K562 (cell line): ENCODE measurements at regions not wholly inside any gene's neighbourhood (a gene's known extent, or its start where the extent isn't known, plus 50 kb on each side); places are given as distances from the start of the nearest gene placed in this dataset.

Source experiments
- ATAC-seq: fragments of 200-7000 bp; cut with Tn5 transposase; 3 replicates; pipeline ENCODE4 v1.9.1; 2020; ENCODE audit warnings: moderate library complexity
- BruUV-seq: library from RNA; stranded (reverse); fragments of 400-500 nt; replicated peaks from 2 replicates; lab custom pipeline; 2021; lab: Mats Ljungman, UMichigan
- CTCF ChIA-PET: fragments of 300-600 bp; formaldehyde crosslinking; extraction: SDS; loops from one replicate; lab custom pipeline; 2021; ENCODE audit warnings: low intra/inter-chr PET ratio; lab: Yijun Ruan, JAX
- POLR2A ChIA-PET: fragments of 300-600, 350-650 bp; sonication (Branson Sonifier 250); formaldehyde crosslinking; extraction: SDS; loops from one replicate; lab custom pipeline; 2021; ENCODE audit warnings: antibody characterized with exemption, inconsistent platforms; lab: Yijun Ruan, JAX
- DNase-seq, 4 experiments: peaks; one replicate each; pipeline versions ENCODE4 v3.0.0 to v3.0.0-alpha.2; 2011 to 2018; ENCODE audit warnings: low spot score in 3 of 4, mixed read lengths in 3 of 4; ENCODE audit errors: extremely low read depth in 1 of 4
- FAIRE-seq: peaks from 2 replicates; lab custom pipeline; 2011; peaks lifted over from hg19 to GRCh38; lab: Jason Lieb, UNC
- H2AFZ ChIP-seq: 2 replicates; pipeline ENCODE4 v1.6.0; 2011; ENCODE audit warnings: low read depth, low read length, control low read depth, inconsistent platforms
- H3K27ac ChIP-seq: fragments of 200-600 bp; 3 replicates; pipeline ENCODE4 v1.8.0; 2011; ENCODE audit warnings: low read depth, mild to moderate bottlenecking, control low read depth, inconsistent platforms, low read length, moderate library complexity, mixed read lengths; ENCODE audit errors: extremely low read depth
- H3K27me3 ChIP-seq, 2 experiments: fragments of 300-600 bp in 1 of 2; 2 replicates in 1 of 2; 3 replicates in 1 of 2; pipeline versions ENCODE4 v1.6.0 to v1.8.0; 2011; ENCODE audit warnings: inconsistent platforms in 2 of 2, low read length in 2 of 2, mild to moderate bottlenecking in 1 of 2, mixed read lengths in 1 of 2, moderate library complexity in 1 of 2; ENCODE audit not compliant: control insufficient read depth in 2 of 2, insufficient read depth in 2 of 2
- H3K36me3 ChIP-seq: fragments of 300-600 bp; 3 replicates; pipeline ENCODE4 v1.8.0; 2011; ENCODE audit warnings: mild to moderate bottlenecking, low read length, inconsistent platforms; ENCODE audit not compliant: control insufficient read depth, insufficient read depth
- H3K4me1 ChIP-seq, 2 experiments: fragments of 200-600 bp in 1 of 2; replicated peaks in 1 of 2; 2 replicates in 1 of 2; 3 replicates in 1 of 2; pipeline versions ENCODE4 v1.5.1 to v1.8.0; 2011; ENCODE audit warnings: inconsistent platforms in 2 of 2, low read length in 2 of 2, mild to moderate bottlenecking in 1 of 2, mixed read lengths in 1 of 2, moderate library complexity in 1 of 2; ENCODE audit not compliant: control insufficient read depth in 2 of 2, insufficient read depth in 2 of 2
- H3K4me2 ChIP-seq: 2 replicates; pipeline ENCODE4 v1.6.1; 2011; ENCODE audit warnings: low read length, control low read depth, inconsistent platforms, mixed read lengths; ENCODE audit not compliant: insufficient read depth
- H3K4me3 ChIP-seq: fragments of 200-600 bp; sonication (generic), shearing (Covaris generic); 2 replicates; pipeline ENCODE4 v1.5.1; 2016; ENCODE audit warnings: control low read depth, inconsistent platforms
- H3K79me2 ChIP-seq: fragments of 200-600 bp; 3 replicates; pipeline ENCODE4 v1.8.0; 2011; ENCODE audit warnings: low read length, inconsistent platforms; ENCODE audit not compliant: control insufficient read depth, insufficient read depth
- H3K9ac ChIP-seq, 2 experiments: 2 replicates each; pipeline versions ENCODE4 v1.6.0 to v1.6.1; 2011; ENCODE audit warnings: low read depth in 2 of 2, low read length in 2 of 2, control low read depth in 1 of 2, inconsistent platforms in 1 of 2, mild to moderate bottlenecking in 1 of 2, mixed read lengths in 1 of 2; ENCODE audit not compliant: insufficient read depth in 1 of 2
- H3K9me1 ChIP-seq: one replicate; pipeline ENCODE4 v1.6.0; 2011; ENCODE audit warnings: inconsistent platforms, mild to moderate bottlenecking, low read length, moderate library complexity; ENCODE audit not compliant: control insufficient read depth, insufficient read depth
- H3K9me3 ChIP-seq: replicated peaks from 2 replicates; pipeline ENCODE4 v1.5.1; 2011; ENCODE audit warnings: low read depth, low read length, inconsistent platforms; ENCODE audit not compliant: control insufficient read depth, insufficient read depth
- H4K20me1 ChIP-seq: replicated peaks from 2 replicates; pipeline ENCODE4 v1.6.1; 2011; ENCODE audit warnings: low read length, inconsistent platforms, mixed read lengths; ENCODE audit not compliant: control insufficient read depth, insufficient read depth
- AFF4 ChIP-seq: sonication (generic); formaldehyde crosslinking; IDR thresholded peaks from 2 replicates; pipeline ENCODE4 v1.8.0; 2023; ENCODE audit warnings: mild to moderate bottlenecking, missing genetic modification reagents
- CXXC5 ChIP-seq: fragments of 250-450 bp; sonication (Bioruptor Pico); IDR thresholded peaks from 2 replicates; pipeline ENCODE4 v1.8.0; 2022; ENCODE audit warnings: inconsistent platforms, mild to moderate bottlenecking, moderate library complexity
- HOXB6 ChIP-seq: fragments of 250-450 bp; sonication (Bioruptor Pico); IDR thresholded peaks from 2 replicates; pipeline ENCODE4 v1.5.1; 2022; ENCODE audit warnings: mild to moderate bottlenecking, borderline replicate concordance
- KAT7 ChIP-seq: sonication (generic); formaldehyde crosslinking; IDR thresholded peaks from 2 replicates; pipeline ENCODE4 v1.8.0; 2022; ENCODE audit warnings: missing genetic modification reagents, mild to moderate bottlenecking, borderline replicate concordance
- NEUROD1 ChIP-seq: fragments of 150-350 bp; IDR thresholded peaks from 2 replicates; pipeline ENCODE4 v1.6.1; 2014; ENCODE audit warnings: borderline replicate concordance, low read length, low read depth; ENCODE audit not compliant: partially characterized antibody
- SAFB ChIP-seq: fragments of 200-400 bp; formaldehyde crosslinking; IDR thresholded peaks from 2 replicates; pipeline ENCODE4 v1.6.1; 2017; ENCODE audit warnings: low read depth, low read length, borderline replicate concordance
- TARDBP ChIP-seq: fragments of 450-650 bp; IDR thresholded peaks from 2 replicates; pipeline ENCODE4 v1.6.1; 2016
- ZNF12 ChIP-seq: sonication (generic); formaldehyde crosslinking; IDR thresholded peaks from 2 replicates; pipeline ENCODE4 v1.4.0; 2020; ENCODE audit warnings: mild to moderate bottlenecking, missing genetic modification reagents
- ZZZ3 ChIP-seq: fragments of 450-650 bp; IDR thresholded peaks from 2 replicates; pipeline ENCODE4 v1.6.1; 2016; ENCODE audit warnings: antibody characterized with exemption, mild to moderate bottlenecking, moderate library complexity
- in situ Hi-C: fragments of 300-500 bp; cut with MboI; formaldehyde crosslinking; loops from 4 replicates; pipeline ENCODE4 v1.15.0; 2018; ENCODE audit warnings: inconsistent platforms, mixed read lengths
- intact Hi-C: fragments of 100-400 bp; cut with micrococcal nuclease; formaldehyde crosslinking; loops from 2 replicates; pipeline ENCODE4 v1.14.2; 2022
- TF ChIP-seq, protein P1 (sequence below): IDR thresholded peaks from 2 replicates; pipeline ENCODE4 v1.6.1; 2012; ENCODE audit warnings: low read depth, low read length, improper control_type of control experiment, borderline replicate concordance

- no peak overlapping the region for H2AFZ ChIP-seq
- no peak overlapping the region for H3K4me2 ChIP-seq
- no peak overlapping the region for H3K9ac ChIP-seq
- no peak for ATAC-seq
- H3K4me1 ChIP-seq, result no peaks in the 10 kb centered on the region
- no peak for FAIRE-seq
- no peak overlapping the region for H3K27ac ChIP-seq
- no TSS peak for BruUV-seq
- H3K79me2 ChIP-seq, result no peaks in the 10 kb centered on the region
- peaks cover 4% of the 10 kb centered on the region; the same call in 1 of the 2 replicates for H3K9me3 ChIP-seq
- intact Hi-C loops (no loop called here), in situ Hi-C loops (no loop called here)
- no peaks in the 10 kb centered on the region for H3K36me3 ChIP-seq
- ChIA-PET CTCF (no interaction called here), POLR2A (no interaction called here)
- H3K4me3 ChIP-seq, result no peak overlapping the region
- TF ChIP-seq ZNF12 (CRISPR knock-in tag), result no peak
- TF ChIP-seq SAFB, result no peak
- no peak for TF ChIP-seq TARDBP
- no peak for TF ChIP-seq NEUROD1
- no peak for TF ChIP-seq KAT7 (CRISPR knock-in tag)
- TF ChIP-seq, protein P1, sequence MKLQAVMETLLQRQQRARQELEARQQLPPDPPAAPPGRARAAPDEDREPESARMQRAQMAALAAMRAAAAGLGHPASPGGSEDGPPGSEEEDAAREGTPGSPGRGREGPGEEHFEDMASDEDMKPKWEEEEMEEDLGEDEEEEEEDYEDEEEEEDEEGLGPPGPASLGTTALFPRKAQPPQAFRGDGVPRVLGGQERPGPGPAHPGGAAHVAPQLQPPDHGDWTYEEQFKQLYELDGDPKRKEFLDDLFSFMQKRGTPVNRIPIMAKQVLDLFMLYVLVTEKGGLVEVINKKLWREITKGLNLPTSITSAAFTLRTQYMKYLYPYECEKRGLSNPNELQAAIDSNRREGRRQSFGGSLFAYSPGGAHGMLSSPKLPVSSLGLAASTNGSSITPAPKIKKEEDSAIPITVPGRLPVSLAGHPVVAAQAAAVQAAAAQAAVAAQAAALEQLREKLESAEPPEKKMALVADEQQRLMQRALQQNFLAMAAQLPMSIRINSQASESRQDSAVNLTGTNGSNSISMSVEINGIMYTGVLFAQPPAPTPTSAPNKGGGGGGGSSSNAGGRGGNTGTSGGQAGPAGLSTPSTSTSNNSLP, result no peak
- TF ChIP-seq HOXB6 (CRISPR knock-in tag), result no peak
- TF ChIP-seq CXXC5 (CRISPR knock-in tag), result no peak
- no peak for TF ChIP-seq ZZZ3
- no peak for TF ChIP-seq AFF4 (CRISPR knock-in tag)
- no peak for DNase-seq
- no peaks in the 10 kb centered on the region for H3K27me3 ChIP-seq
- H3K9me1 ChIP-seq, result no peaks in the 10 kb centered on the region
- H4K20me1 ChIP-seq, result no peaks in the 10 kb centered on the region
These were observed 806.1 kb downstream of the DNAJB9 start for GRCh38 chr7:109375823-109376222.
